Endodermal cell (in vitro differentiated cells): ENCODE measurements at regions not wholly inside any gene's neighbourhood (a gene's known extent, or its start where the extent isn't known, plus 50 kb on each side); places are given as distances from the start of the nearest gene placed in this dataset.

Source experiments
- DNase-seq: peaks from one replicate; pipeline ENCODE4 v3.0.0-alpha.2; 2017
- H3K27ac ChIP-seq: 2 replicates; pipeline ENCODE4 v1.5.1; 2013; ENCODE audit warnings: mild to moderate bottlenecking, low read depth, low read length, moderate library complexity
- H3K27me3 ChIP-seq: 2 replicates; pipeline ENCODE4 v1.6.1; 2013; ENCODE audit warnings: mild to moderate bottlenecking, low read length, moderate library complexity; ENCODE audit not compliant: insufficient read depth, control insufficient read depth, poor library complexity, severe bottlenecking
- H3K36me3 ChIP-seq: 2 replicates; pipeline ENCODE4 v1.7.0; 2013; ENCODE audit warnings: mild to moderate bottlenecking, low read length, moderate library complexity; ENCODE audit not compliant: control insufficient read depth, insufficient read depth
- H3K4me1 ChIP-seq: one replicate; pipeline ENCODE4 v1.7.0; 2013; ENCODE audit warnings: low read length; ENCODE audit not compliant: control insufficient read depth, insufficient read depth
- H3K4me3 ChIP-seq: 2 replicates; pipeline ENCODE4 v1.5.1; 2013; ENCODE audit warnings: mild to moderate bottlenecking, low read length, moderate library complexity
- H3K9ac ChIP-seq: 2 replicates; pipeline ENCODE4 v1.6.1; 2013; ENCODE audit warnings: mild to moderate bottlenecking, low read length, moderate library complexity; ENCODE audit not compliant: poor library complexity, severe bottlenecking; ENCODE audit errors: extremely low read depth
- H3K9me3 ChIP-seq: 2 replicates; pipeline ENCODE4 v1.6.1; 2013; ENCODE audit warnings: mild to moderate bottlenecking, low read length, moderate library complexity; ENCODE audit not compliant: control insufficient read depth
- H3K27ac Mint-ChIP-seq: 2 replicates; pipeline ENCODE4 v1.8.0; 2020; ENCODE audit warnings: mixed read lengths
- H3K27me3 Mint-ChIP-seq: 2 replicates; pipeline ENCODE4 v1.8.0; 2021; ENCODE audit warnings: mild to moderate bottlenecking, mixed read lengths; ENCODE audit not compliant: insufficient read depth
- H3K36me3 Mint-ChIP-seq: 2 replicates; pipeline ENCODE4 v1.8.0; 2020; ENCODE audit warnings: low read depth, mixed read lengths
- H3K4me1 Mint-ChIP-seq: 2 replicates; pipeline ENCODE4 v1.8.0; 2020; ENCODE audit warnings: mixed read lengths
- H3K4me3 Mint-ChIP-seq: 2 replicates; pipeline ENCODE4 v1.8.0; 2020; ENCODE audit warnings: mild to moderate bottlenecking, moderate library complexity, mixed read lengths
- H3K9me3 Mint-ChIP-seq: 2 replicates; pipeline ENCODE4 v1.8.0; 2020; ENCODE audit warnings: mild to moderate bottlenecking, mixed read lengths
- CTCF ChIP-seq: fragments of 200-600 bp; sonication (generic); conservative IDR thresholded peaks from 2 replicates; pipeline ENCODE4 v1.5.0; 2021; ENCODE audit warnings: antibody characterized with exemption, mild to moderate bottlenecking
- WGBS, 2 experiments: methylation state at CpG; one replicate each; pipeline versions ENCODE4 v1.1.5 to v1.1.7; 2013; ENCODE audit warnings: missing lambda C conversion rate in 2 of 2, mixed read lengths in 1 of 2; ENCODE audit not compliant: insufficient coverage in 1 of 2, insufficient read length in 1 of 2; 5-methylcytosine and 5-hydroxymethylcytosine counted together

- TF ChIP-seq CTCF, result no peak
- H3K36me3 Mint-ChIP-seq, result no peaks in the 10 kb centered on the region
- no peaks in the 10 kb centered on the region for H3K9me3 ChIP-seq
- H3K4me1 Mint-ChIP-seq, result peaks cover 7% of the 10 kb centered on the region
- H3K27me3 Mint-ChIP-seq, result no peaks in the 10 kb centered on the region
- no peaks in the 10 kb centered on the region for H3K9me3 Mint-ChIP-seq
- no peak for DNase-seq
- H3K27me3 ChIP-seq, result no peaks in the 10 kb centered on the region
- H3K36me3 ChIP-seq, result no peaks in the 10 kb centered on the region
- WGBS, 2 experiments, result 86% methylated on average over 2 of the region's 2 CpGs; no CpG with 5 or more reads in 1 of the 2 experiments
- no peak overlapping the region for H3K4me3 Mint-ChIP-seq
- H3K4me3 ChIP-seq, result no peak overlapping the region
- H3K9ac ChIP-seq, result no peak overlapping the region
- H3K27ac Mint-ChIP-seq, result no peak overlapping the region
- no peak overlapping the region for H3K27ac ChIP-seq
- H3K4me1 ChIP-seq, result no peaks in the 10 kb centered on the region
Observed at GRCh38 chr20:18922898-18923297, 109.3 kb downstream of the SCP2D1 start.

- Histone ChIP-seq H3K27ac (no peak overlapping the region), H3K9me3 (no peaks in the 10 kb centered on the region), H3K27me3 (no peaks in the 10 kb centered on the region), H3K36me3 (no peaks in the 10 kb centered on the region), H3K9ac (no peak overlapping the region), H3K4me3 (no peak overlapping the region), H3K4me1 (no peaks in the 10 kb centered on the region)
- H3K4me3 Mint-ChIP-seq, result no peak overlapping the region
- no peaks in the 10 kb centered on the region for H3K36me3 Mint-ChIP-seq
- DNase-seq, result no peak
- H3K27ac Mint-ChIP-seq, result no peak overlapping the region
- peaks cover 2% of the 10 kb centered on the region for H3K4me1 Mint-ChIP-seq
- no peaks in the 10 kb centered on the region for H3K9me3 Mint-ChIP-seq
- no peaks in the 10 kb centered on the region for H3K27me3 Mint-ChIP-seq
- no peak for TF ChIP-seq CTCF
Observed at GRCh38 chr20:18926965-18927364, 113.4 kb downstream of the SCP2D1 start.

GRCh38 chr20:18928626-18929025 is 115.0 kb downstream of the SCP2D1 start:
- no peaks in the 10 kb centered on the region for H3K27me3 ChIP-seq
- no peaks in the 10 kb centered on the region for H3K36me3 ChIP-seq
- no peak overlapping the region for H3K4me3 Mint-ChIP-seq
- no peak overlapping the region for H3K9ac ChIP-seq
- DNase-seq, result no peak
- H3K9me3 ChIP-seq, result no peaks in the 10 kb centered on the region
- peaks cover 2% of the 10 kb centered on the region for H3K27me3 Mint-ChIP-seq
- H3K27ac Mint-ChIP-seq, result no peak overlapping the region
- H3K4me1 Mint-ChIP-seq, result peaks cover 2% of the 10 kb centered on the region
- no peaks in the 10 kb centered on the region for H3K36me3 Mint-ChIP-seq
- no peaks in the 10 kb centered on the region for H3K4me1 ChIP-seq
- H3K27ac ChIP-seq, result no peak overlapping the region
- no peaks in the 10 kb centered on the region for H3K9me3 Mint-ChIP-seq
- H3K4me3 ChIP-seq, result no peak overlapping the region
- no peak for TF ChIP-seq CTCF
